RPMI7951 (cell line): ENCODE measurements at regions not wholly inside any gene's neighbourhood (a gene's known extent, or its start where the extent isn't known, plus 50 kb on each side); places are given as distances from the start of the nearest gene placed in this dataset.
"Not testable (repeated sequence)": the region's sequence is repeated elsewhere in the genome, so short reads cannot be mapped to it uniquely, and the experiment has no call there.

ENCODE experiments used
- DNase-seq: peaks from one replicate; pipeline ENCODE4 v3.0.0-alpha.2; 2012; ENCODE audit warnings: low read depth

GRCh38 chr2:81077396-81077795 lies 772.8 kb upstream of the LRRTM1 start:
- no peak for DNase-seq

GRCh38 chr2:81073412-81073811 lies 768.9 kb upstream of the LRRTM1 start:
- no peak for DNase-seq

- DNase-seq = no peak
Measured at GRCh38 chr2:81068144-81068543, 763.6 kb upstream of the LRRTM1 start.

- no peak for DNase-seq
Measured at GRCh38 chr2:81061016-81061415, 756.5 kb upstream of the LRRTM1 start.

DNA sequence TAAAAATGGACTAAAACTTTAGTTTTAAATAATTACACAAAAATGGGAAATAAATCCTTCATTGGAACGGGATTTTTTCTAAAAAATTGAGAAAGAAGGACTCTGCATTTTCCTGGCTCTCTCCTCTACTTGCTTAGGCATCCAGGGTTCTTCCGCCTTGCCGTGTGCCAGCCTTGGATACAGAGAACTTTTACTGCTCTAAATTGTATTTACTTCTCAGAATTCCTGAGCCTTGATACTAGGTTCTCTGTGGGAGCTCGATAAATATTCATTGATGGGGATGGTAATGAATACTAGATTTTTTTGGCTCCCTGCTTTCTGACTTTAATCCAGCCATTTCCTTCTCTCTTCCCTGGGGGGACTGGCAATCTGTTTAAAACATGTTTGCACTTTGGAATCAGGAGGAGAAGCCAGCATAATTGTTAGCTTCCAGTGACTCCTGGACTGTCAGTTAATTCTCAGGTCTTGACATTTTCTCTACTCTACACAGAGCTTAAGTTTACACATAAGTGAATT lies 746.1 kb upstream of the LRRTM1 start:
- no peak for DNase-seq

- DNase-seq = no peak
Measured at GRCh38 chr2:81043681-81044080, 739.1 kb upstream of the LRRTM1 start.

GRCh38 chr2:81007104-81007503 lies 702.6 kb upstream of the LRRTM1 start:
- DNase-seq = no peak

DNA sequence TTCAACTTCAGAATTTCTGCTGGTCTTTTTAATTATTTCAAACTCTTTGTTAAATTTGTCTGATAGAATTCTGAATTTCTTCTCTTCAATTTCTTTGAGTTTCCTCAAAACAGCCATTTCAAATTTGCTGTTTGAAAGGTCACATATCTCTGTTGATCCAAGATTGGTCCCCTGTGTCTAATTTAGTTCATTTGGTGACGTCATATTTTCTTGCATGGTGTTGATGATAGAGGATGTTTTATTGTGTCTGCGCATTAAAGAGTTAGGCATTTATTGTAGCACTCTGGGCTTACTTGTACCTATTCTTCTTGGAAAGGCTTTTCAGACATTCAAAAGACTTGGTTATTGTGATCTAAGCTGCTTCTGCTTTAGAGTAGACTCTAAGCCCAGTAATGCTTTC lies 698.4 kb upstream of the LRRTM1 start:
- DNase-seq = no peak

DNA sequence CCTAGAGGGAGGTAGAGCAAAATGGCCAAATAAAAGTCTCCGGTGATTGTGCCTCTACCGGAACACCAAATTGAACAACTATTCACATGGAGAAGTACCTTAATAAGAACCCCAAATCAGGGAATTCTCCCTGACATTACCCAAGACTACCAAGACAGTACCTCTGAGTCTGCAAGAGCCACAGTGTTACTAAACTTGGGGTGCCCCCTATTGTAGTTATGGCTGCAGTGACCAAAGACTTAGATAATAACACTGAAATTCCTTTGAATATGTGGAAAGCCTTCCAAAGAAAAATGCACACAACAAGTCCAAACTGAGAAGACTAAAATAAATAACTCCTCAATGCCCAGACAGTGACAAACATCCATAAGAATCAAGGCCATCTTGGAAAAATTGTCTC lies 682.9 kb upstream of the LRRTM1 start:
- DNase-seq = no peak

DNA sequence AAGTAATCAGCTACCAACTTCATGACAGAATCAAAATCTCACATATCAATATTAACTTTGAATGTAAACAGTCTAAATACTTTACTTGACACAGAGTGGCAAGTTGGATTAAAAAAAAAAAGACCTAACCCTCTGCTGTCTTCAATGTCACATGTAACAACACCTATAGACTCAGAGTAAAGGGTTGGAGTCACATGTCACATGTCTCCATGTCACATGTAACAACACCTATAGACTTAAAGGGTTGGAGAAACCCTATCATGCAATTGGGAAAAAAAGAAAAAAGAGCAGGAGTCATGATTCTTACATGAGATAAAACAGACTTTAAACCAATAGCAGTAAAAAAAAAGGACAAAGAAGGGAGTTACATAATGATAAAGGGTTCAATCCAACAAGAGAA lies 665.3 kb upstream of the LRRTM1 start:
- no peak for DNase-seq

DNA sequence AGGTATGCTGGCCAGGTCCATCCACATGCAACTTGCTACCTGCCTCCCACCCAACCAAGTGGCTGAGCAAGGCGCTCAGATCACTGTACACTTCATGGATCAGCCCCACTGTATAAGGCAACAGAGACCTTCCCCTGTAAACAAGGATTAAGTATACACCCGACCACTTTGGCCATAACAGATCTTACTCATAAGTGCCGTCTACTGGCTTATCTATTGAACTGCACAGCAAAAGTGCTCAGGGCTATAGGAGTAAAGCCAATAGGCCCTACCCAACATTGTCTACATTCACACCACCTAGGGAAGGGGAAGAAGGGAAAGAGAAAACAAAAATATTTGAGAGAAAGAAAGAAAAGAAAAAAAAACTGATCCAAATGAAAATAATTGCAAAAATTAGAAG lies 663.9 kb upstream of the LRRTM1 start:
- DNase-seq = no peak

DNA sequence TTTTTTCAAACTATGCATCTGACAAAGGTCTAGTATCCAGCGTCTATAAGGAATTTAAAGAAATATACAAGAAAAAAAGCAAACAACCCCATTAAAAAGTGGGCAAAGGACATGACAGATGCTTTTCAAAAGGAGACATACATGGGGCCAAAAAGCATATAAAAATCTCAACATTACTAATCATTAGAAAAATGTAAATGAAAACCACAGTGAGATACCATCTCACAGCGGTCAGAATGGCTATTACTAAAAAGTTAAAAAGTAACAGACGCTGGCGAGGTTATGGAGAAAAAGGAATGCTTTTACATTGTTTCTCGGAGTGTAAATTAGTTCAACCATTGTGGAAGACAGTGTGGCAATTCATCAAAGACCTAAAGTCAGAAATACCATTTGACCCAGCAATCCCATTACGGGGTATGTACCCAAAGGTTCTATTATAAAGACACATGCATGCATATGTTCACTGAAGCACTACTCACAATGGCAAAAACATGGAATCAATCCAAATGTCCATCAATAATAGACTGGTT lies 643.1 kb upstream of the LRRTM1 start:
- no peak for DNase-seq

DNA sequence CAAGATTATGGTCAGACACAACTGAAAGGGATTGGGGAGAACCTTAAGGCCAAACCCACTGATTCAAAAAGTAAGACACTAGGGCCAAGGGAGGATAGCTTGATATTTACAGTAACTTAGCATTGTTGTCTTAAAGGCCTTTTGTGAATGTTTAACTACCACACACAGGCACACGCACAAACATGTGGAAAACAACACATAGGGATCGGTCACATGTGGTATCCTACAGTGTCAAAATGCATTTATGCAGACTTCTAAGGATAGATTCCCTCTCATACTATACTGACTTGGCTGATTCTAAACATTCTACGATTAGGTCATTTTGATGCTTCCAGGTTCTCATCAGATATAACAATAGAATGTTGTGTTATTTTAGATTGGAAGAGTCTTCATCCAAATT lies 638.9 kb upstream of the LRRTM1 start:
- DNase-seq = no peak

DNA sequence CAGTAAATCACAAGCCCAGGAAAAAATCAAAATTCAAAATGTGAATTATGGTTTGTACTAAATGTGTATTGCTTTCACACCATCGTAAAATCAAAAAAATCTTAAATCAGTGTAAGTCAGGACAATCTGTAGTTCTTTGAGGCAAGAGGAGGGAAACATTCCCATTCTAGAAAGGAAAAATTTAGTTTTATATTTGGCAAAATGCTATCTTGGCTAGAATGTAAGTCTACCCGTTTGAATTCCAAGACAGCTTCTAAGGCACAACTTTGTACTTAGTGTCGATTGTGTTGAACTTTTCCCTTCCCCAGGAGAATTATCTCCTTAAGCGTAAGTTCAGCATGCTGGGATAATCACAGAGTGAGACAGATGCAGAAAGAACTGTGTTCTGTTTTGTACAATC lies 638.2 kb upstream of the LRRTM1 start:
- DNase-seq = no peak

GRCh38 chr2:80938463-80938862 lies 633.9 kb upstream of the LRRTM1 start:
- DNase-seq = no peak

GRCh38 chr2:80931820-80932219 lies 627.3 kb upstream of the LRRTM1 start:
- not testable (repeated sequence) for DNase-seq

GRCh38 chr2:80930777-80931176 lies 626.2 kb upstream of the LRRTM1 start:
- no peak for DNase-seq

DNA sequence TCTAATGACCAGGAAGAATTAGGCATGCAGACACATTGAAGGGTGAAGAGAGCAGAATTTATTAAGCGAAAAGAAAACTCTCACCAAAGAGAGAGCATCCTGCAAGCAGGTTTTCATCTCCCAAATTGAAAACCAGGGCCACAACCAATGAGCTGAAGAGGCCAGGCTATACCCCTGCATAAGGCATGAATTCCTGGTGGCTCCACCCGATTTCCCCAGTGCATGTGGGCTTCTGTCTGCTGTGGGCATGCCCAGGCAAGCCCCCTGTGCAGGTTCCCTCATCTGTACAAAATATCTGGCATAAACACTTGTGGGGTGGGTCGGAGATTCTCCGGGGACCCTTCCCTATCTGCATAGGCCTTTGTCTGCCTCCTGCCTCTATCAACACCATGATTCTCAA lies 621.6 kb upstream of the LRRTM1 start:
- no peak for DNase-seq

DNA sequence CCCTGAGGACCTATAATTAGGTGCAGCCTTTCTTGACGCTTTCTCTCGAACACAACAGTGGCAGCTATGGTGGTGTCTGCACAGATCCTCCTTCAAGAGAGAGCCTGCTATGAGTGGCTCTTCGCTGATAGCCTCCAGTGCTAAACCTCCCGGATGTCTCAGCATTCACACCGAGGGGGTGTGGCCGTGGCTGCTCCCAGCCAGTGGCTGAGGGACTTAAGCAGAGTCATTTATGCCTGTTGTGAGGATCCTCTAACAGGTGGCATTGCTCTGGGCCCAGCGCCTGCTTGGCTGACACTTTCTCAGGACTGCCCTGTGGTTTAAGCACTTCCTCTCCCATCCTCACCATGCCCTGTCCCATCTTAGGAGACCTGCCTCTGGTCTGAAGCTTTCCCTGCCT lies 592.0 kb upstream of the LRRTM1 start:
- no peak for DNase-seq

DNA sequence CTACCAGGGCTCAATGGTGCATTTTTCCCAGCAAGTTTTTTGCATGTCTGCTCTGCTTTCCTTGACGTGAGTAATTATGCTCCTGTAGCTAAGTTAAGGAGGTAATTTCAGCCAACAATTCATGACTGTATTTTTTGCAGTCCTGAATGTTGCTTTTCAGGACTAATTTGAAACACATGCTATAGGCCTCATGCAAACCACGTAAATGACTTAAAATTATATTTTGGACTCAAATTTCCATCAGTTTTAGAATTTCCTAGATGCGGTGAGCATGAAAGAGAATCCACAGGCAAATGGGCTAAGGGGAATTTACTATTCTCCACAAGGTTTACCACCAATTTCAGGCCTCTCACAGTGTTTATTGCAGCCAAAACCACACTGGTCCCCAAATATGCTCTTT lies 589.9 kb upstream of the LRRTM1 start:
- no peak for DNase-seq

DNA sequence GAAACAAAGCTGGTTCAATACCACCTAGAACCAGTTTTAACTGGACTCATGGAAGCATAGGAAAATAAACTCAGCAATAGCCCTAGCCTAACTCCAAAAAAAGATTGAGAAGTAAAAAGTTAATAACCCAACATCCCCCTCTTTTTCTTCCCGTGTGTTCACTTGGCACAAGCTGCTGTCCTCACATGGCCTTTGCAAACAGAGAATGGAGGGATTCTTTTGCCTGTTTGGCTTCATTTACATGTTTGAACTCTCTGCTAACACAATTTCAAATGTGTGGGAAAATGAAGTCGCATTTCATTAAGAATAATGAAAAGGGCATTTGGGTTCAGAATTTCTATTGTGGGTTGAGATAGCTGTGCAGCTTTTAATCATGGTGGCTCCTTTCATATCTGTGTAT lies 589.2 kb upstream of the LRRTM1 start:
- no peak for DNase-seq

GRCh38 chr2:80889009-80889408 lies 584.5 kb upstream of the LRRTM1 start:
- DNase-seq = no peak

GRCh38 chr2:80887841-80888378 lies 583.4 kb upstream of the LRRTM1 start:
- DNase-seq = no peak

DNA sequence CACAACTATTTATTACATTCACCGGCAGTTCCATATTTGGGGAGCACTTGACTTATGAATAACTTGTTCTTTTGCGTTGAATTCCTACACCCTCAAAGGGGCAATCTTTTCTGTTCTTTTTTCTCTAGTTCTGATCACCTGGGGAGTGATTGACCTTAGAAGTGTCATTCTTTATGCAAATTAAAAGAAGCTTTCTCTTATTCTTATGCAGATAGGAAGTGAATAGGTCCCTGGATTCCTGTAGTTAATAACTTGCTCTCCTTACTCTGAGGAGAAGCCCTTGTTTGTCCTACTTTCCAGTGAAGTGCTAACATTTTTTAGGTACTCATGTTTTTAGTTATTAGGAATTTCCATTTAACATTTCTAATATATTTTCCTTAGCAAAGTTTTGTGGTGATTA lies 569.8 kb upstream of the LRRTM1 start:
- no peak for DNase-seq
